ENCODE measurements at regions not wholly inside any gene's neighbourhood (a gene's known extent, or its start where the extent isn't known, plus 50 kb on each side); places are given as distances from the start of the nearest gene placed in this dataset.

DNA sequence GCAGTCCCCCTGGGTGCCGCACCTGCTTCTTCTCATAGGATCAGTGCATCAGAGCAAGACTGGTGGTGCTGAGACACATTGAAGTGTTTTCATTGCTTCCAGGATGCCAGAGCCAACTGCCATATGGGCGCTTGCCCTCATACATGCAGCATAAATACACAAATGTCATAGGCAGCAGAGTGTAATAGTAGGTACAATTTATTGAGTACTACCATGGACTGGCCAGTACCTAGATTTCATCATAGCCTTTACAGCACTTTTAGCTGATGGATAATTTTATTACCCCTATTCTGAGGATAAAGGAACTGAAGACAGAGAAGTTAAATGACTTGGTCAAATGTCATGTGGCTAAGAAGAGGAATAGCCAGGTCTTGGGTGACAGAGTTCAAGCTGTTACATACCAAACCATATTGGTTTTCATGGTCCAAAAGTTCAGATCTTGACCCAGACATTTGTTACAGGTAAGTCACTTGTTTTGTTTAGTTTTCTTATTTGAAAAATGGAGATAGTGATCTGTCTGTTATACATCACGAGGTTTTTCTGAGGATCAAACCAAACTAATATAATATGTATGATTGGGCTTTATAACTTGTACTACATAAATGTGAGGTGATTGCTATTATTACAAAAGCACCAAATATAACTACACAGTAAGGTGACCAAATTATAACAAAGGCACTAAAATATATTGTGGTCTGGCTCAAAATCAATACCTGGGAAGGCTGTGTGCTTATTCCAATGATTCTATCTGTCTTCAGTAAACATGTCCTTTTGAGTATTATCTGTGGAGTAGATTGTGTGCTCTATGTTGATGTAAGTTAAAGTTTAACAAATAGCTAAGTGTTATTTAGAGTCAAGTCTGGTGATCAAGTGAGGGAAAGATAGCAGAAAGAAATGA lies 151.9 kb upstream of the CYRIA start:
- DNase-seq (ENCODE audit: low read depth), result no peak

DNA sequence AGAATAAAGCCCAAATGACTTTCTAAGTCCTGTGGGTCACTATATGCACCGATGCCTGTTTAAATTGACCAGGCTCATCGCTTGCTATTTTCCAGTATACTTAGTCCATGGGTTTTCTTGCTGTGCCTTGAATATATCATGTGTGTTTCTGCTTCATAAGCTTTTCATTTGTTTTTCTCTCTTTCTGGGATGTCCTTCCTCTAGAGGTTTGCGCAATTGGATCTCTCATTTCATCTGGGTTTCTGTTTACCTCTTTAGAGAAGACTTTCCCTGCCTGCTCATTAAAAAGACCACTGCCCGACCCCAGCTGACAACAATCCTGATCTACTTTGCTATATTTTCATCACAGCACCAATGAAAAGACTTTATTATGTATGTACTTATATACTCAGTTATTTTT lies 150.9 kb upstream of the CYRIA start:
- no peak for DNase-seq (ENCODE audit: low read depth)

DNA sequence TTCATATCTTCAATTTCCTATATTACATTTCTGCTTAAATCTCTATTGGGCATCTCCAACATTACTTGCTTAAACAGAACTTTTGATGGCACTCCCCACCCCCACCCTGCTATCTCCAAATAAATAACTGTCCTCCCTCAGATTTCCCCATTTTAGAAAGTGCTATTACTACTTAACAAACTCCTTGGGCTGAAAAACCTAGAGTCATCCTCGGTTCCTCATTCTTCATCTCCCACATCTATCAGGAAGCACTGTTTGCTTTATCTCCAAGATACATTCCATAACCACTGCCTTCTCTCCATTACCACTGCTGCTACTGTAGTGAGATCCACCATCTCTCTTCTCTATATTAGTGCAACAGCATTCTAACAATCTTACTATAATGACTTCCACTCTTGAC lies 150.4 kb upstream of the CYRIA start:
- DNase-seq (ENCODE audit: low read depth), result no peak

DNA sequence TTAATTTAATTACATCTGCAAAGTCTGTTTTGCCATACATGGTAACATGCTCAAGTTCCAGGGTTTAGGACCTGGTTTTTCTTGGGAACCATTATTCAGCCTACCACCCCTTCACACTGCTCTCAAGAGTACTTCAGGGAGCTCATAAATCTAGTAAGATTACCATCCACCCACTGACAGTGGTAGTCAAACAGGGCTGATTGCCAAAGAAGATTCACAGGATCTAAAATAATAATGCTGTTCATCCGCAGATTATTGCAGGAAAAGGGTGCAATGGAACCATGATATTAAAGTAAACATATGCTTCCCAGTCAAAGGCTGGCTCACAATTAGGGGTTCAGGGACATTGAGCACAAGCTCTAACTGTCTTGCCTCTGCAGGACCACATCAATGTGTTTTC lies 148.0 kb upstream of the CYRIA start:
- no peak for DNase-seq (ENCODE audit: low read depth)

DNA sequence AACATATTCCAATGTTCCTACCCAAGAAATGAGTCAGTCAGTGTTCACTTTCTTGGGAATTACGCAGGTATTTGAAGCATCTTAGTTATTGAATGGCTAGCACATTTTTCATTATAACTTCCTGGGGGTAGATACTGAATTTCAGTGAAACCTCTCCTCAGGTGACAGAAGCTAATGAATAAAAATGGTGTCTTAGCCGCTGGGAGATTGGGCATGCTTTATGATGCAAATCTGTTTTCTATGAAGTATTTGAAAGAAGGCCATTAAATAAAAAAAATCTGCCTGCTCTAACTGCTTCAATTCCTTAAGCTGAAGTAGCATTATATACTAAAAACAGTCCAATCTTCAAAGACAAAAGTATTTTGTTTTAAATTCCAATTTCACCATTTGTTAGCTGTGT lies 132.8 kb upstream of the CYRIA start:
- no peak for DNase-seq (ENCODE audit: low read depth)

DNA sequence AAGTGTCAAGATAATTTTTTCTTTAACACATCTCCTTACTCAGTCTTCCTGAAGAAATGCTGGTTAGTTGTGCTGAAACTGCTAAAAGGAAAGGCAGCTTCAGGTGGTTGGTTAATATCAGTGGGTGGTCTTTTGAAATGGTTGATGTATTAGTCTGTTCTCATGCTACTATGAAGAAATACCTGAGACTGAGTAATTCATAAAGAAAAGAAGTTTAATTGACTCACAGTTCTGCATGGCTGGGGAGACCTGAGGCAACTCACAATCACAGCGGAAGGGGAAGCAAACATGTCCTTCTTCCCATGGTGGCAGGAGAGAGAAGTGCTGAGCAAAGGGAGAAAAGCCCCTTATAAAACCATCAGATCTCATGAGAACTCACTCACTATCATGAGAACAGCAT lies 125.9 kb upstream of the CYRIA start:
- no peak for DNase-seq (ENCODE audit: low read depth)

DNA sequence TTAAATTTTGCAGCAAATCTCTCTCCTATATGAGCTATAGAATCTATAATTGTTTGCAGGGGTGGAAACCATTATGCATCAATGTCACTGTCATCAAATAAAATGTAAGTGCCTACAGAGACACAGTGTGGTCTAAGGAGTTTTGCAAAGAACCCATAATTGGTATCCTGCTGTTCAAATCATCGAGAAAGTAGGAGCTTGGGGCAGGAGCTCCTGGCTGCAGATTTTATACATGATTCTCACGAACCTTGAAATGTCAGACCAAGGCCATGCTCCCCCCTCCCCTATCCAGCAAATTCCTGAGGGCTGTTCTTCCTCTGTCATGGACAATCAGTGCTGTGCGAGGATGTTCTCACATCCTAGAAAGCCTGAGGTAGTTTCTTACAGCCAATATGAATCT lies 119.5 kb upstream of the CYRIA start:
- DNase-seq (ENCODE audit: low read depth), result no peak

DNA sequence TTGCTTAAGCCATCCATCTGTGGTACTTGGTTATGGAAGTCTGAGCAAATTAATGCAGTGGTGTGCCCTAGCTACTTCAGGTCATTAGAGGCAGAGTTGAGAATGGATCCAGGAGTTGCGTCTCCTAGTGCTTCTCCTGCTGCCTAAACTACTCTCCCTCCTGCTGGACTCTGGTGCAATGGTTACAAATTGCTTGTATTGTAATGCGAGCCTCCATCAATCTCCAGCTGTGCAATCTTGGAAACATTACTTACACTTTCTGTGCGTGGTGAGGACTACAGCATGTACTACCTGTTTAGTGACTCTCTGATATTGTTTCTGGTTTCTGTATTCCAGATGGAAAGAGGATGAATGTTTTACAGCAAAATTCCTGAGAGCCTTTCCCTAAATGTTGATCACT lies 119.0 kb upstream of the CYRIA start:
- DNase-seq (ENCODE audit: low read depth), result no peak

DNA sequence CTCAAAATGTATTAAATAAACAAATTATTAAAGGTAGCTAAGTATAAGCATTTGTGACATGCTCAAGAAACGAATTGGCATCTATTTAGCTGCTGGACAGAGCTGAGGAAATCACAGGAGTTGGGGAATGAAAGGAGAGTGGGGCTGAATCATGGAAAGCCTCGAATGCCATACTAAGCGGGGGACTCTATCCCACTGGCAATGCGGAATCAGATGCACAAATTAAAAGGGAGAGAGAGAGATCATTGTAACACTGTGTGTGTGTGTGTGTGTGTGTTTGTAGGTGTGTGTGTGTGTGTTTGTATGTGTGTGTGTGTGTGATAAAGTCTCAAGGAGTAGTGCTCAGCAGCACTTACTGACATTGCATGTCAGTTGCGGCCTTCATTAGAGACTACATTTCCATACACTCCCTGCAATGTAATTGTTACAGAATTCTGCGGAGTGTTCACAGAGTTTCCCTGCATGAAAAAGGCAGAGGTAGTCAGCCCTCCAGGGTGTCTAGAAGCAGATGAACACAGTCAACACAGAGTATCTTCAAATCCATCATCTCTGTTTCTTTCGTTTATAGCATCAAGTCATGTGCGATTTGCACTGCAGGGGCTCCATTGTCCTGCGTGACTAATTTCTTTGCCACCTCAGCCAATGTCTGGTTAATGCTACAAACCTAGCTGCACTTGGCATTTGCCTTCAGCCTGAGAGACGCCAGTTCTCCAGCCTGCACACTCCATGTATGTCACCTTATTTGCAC lies 111.7 kb upstream of the CYRIA start:
- DNase-seq (ENCODE audit: low read depth), result no peak

DNA sequence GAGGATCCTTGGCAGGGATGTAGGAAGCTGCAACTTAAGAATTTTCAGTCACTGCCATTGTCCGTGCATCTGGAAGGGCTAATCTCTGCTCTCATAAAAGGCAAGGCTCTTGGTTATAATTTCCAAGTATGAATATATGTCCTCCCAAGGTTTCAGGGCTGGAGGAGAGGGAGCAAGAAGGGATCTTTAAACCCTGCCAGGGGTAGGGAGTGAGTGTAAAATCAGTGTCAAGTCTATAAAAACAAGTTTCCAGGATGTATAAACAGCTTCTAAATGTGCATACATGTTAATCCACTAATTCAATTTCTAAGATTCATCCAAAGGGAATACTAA lies 110.2 kb upstream of the CYRIA start:
- no peak for DNase-seq (ENCODE audit: low read depth)

DNA sequence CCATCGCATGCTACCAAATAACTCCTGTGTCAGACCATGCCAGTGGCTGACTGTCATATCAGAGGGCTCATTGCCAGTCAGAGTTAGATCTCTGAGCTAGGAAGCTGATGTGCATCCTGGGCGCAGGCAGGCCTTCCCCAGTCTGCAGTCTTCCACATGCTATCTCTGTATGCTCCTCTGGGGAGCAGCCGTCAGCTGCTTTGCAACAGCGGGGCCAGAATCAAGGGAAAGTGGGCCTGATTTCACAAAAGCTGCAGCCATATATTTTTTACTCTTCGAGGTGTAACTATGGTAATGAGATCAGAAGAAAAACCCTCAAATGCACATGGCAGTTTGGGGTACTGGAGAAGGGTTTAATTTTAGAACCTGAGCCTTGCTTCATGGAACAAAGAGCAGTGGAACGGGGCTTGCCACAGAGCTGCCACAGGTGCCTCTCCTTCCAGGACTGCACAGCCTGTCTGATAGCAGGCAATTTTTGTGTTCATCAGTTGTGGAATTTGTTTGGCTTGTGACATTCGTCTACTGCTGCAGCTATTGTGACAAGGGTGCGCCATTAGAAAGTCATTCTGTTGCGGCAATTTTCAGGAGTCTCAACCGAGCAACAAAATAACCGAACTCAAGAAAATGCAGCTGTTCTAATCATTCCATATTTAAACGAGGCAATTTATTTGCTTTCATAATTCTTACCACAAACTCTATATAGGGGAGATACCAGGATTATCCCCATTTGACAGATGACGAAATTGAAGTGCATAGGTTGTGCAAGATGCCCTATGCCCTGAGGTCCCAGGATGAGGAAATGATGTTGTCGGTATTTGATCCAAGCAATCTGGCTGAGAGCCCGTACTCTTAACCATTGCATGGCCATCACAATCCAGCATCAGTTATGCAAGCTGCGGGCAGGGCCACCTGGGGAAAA lies 109.6 kb upstream of the CYRIA start:
- no peak for DNase-seq (ENCODE audit: low read depth)

DNA sequence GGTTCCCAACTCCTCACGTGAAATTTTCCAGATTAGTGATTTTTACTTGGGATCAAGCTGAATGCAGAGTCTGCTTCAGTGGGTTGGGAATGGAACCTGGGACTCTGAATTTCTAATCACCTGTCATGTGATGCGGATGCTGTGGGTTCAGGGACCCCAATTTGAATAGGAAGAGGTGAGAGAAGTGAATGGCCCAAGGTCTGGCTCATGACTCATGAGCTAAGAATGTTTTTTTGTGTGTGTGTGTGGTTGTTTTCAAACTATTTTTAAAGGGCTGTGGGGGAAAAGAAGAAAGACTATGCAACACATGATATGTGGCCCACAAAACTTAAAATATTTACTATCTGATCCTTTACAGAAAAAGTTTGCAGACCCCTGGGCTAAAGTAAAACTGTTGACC lies 108.5 kb upstream of the CYRIA start:
- no peak for DNase-seq (ENCODE audit: low read depth)

DNA sequence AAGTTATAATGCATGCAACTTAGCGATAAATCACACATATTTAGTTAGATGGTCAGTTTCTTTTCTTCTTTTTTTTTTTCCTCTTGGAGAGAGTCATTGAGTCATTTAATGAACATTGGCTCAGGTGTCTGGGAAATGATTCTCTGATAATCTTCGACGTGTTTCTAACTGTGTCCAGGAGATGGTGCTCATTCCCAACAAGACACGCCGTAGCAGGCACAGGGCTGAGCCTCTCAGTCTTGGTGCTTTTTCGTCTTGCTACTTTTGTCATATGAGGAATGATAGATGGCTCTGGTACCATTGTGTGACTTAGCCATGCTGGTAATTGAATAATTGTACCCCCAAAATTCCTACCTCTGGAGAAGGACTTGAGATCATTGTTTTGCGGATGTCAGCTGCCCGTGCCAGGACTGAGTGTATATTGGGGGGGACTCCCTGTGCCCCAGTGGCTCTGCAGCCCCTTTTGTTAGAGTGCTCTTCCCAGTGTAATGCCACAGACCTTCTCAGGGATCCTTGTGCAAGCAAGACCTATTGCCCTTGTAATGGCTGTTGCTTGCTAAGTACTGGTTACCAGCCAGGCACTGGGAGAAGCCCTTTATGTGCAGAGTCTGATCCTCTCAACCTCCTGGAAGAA lies 107.6 kb upstream of the CYRIA start:
- DNase-seq (ENCODE audit: low read depth), result no peak

DNA sequence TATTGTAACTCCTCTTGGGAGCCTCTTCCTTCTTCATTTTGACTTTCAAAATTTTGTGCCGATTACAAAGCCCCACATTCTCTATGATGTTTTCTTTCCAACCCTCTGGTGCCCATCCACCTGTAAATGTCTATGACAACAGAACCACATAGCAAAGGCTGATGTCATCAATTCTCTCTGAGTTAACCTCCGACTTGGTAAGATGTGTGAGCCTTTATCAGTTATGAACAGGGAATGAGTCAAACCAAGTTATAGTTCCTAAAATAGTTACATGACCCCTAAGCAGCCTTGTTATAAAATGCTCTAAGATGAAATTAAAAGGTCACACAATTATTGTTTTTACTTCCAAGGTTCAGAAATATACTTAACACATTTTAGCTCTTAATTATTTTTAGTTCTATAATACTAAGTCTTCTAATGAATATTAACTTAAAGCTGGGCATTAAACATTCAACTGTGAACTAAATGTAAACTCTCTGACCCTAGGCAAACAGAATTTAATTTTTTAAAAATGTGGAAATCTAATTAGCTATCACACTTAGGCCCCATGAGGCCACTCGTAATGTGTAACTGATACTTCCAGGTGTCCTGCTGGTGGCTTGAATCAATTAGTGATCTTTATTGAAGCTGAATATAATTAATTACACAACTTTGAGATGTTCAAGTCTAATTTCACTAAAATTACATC lies 102.3 kb upstream of the CYRIA start:
- no peak for DNase-seq (ENCODE audit: low read depth)

DNA sequence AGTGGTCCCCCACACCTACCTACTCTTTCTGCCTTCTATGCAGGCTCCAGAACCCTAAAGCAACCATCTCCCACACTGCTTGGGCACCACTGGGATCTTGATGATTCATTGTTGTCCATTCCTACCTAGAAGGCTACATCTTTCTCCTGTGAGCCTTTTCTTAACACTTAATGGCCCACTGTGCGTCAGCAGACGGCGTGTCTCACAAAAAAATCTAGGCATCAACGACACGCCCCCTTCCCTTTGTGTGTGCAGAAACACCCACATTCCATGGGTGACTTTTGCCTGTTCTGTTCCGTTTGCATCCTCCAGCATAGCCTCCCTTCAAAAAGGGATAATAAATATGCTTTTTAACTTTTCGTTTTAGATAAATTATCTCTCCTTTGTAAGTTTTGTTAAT lies 99.7 kb upstream of the CYRIA start:
- no peak for DNase-seq (ENCODE audit: low read depth)

DNA sequence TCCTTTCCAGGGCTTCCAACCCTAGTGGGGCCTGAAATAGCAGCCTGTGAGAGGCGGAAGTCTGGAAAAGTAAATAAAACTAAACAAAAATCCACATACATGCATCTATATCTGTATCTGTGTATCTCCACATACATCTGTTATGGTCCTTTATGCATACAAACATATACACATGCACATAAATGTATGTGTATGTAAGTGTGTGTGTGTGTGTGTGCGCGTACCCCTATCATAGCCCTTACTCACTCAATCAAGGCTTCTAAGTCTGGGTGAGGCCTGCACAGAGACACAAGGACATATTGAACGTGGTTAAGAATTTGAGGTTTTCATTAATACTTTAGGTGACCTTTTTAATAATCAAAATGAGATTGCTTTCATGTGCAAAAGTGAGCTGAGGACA lies 98.9 kb upstream of the CYRIA start:
- DNase-seq (ENCODE audit: low read depth), result no peak

DNA sequence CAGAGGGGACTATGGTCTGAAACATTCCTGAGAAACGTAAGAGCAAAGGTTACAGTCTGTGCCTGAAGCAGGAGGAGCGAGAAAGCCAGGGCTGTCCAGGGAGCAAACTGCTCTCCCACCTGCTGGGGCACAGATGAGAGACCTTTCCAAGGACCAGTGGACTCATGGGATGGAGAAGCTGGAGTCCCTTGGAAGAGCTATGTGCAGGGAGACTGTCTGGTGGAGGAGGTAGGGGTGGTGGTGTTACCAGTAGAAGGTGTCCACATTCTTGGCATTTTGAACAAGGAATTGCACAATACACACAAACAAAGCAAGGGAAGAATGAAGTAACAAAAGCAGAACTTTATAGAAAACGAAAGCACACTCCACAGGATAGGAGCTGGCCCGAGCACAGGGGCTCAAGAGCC lies 97.9 kb upstream of the CYRIA start:
- no peak for DNase-seq (ENCODE audit: low read depth)

DNA sequence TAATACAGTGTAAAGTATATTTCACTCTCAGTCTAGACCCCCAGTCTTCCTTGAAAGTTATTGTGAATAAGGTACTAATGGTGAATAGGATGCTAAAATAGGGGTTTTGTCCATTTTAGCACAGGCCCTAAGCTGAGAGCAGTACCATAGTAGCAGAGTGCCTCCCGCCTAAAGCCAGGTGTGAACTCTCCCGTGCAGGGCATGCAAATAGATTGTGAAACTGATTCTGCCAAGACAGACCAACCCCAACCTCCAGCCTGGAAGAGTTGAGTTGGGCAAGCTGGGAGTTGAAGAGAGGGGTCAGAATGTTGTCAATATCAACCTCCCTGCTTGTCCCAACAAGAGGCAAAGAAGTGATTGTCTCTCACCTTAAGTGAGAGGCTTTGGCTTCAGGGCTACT lies 97.4 kb upstream of the CYRIA start:
- no peak for DNase-seq (ENCODE audit: low read depth)

DNA sequence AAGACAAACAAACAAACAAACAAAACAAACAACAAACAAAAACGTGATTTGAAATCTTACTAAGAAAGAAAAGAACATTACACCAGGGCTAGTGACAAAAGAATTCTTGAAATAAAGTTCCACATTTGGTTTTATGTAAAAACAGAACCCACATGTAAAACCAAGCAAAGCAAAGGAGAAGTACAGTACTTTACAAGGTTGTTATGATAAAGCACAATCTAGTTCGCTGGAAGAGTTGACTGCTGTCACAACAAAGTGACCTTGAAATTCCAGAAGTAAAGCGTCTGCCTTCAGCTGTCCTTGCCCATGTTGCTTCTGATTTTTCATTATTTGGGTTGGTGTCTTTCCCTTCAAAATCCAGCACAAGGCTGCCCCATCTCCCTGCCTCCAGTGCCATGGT lies 94.8 kb upstream of the CYRIA start:
- DNase-seq (ENCODE audit: low read depth), result no peak

DNA sequence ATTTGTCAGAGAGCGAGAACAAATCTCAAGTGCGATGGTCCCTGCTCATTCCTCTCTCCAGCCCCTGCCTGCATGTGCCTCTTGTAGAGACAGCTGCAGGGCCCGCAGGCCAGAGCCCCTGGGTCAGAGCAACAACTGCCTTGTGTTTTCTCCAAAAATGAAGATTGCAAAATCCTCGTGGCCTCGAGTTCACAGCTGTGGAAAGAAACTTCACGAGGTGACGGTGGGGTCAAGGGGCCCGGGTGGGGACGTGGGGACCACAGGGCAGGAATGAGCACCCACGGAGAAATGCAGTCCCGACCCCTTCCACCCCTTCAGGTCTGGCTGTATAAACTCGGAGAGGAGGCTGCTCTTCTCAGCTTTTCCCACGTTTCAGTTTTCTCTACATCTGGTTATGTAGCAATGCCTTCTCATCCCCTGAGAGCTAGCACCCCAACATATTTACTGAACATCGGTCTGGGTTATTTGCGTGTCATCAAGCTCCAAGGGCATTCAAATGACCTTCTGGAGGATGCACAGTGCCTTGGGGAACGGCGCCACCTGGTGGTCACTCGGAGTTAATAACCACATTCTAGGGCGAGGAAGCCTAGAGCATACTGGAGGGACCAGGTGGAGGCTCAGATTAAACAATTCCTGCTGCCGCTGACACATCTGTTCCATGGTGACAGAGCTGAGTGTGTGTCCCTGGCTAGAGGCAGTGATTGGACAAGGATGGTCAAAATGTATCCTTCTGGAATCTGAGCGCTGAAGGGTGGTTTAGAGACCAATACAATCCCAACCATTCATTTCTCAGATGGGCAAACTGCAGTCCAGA lies 91.4 kb upstream of the CYRIA start:
- DNase-seq (ENCODE audit: low read depth), result peak; percentile 25

DNA sequence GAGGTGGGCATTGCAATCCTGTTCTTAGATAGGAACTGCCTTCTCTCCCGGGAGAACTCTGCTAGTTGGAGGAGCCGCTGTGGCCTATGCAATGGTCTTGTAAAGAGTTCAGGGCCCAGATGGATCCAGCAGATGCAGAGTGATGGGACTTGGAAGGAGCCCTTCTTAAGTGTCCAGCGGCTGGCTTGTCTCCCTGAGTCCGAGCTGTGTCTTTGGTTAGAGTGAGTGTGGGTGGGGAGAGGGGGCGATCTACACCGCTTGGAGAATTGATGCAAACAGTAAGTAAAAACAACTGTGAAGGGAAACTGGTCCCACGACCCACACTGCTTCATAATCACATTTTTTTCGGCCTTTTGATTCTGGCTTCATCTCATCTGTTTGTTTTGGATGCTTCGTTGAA lies 89.8 kb upstream of the CYRIA start:
- no peak for DNase-seq (ENCODE audit: low read depth)

Data from HS-5 (cell line).